IPS-15b (cell line): ENCODE measurements at regions not wholly inside any gene's neighbourhood (a gene's known extent, or its start where the extent isn't known, plus 50 kb on each side); places are given as distances from the start of the nearest gene placed in this dataset.
"Not testable (repeated sequence)": the region's sequence is repeated elsewhere in the genome, so short reads cannot be mapped to it uniquely, and the experiment has no call there.

ENCODE experiments used
- H3K27me3 ChIP-seq: one replicate; pipeline ENCODE4 v1.6.1; 2013; ENCODE audit warnings: low read length; ENCODE audit not compliant: control insufficient read depth, insufficient read depth
- H3K36me3 ChIP-seq: one replicate; pipeline ENCODE4 v1.6.1; 2013; ENCODE audit warnings: low read length; ENCODE audit not compliant: control insufficient read depth, insufficient read depth
- H3K4me1 ChIP-seq: one replicate; pipeline ENCODE4 v1.6.1; 2013; ENCODE audit warnings: mild to moderate bottlenecking, low read length; ENCODE audit not compliant: control insufficient read depth, insufficient read depth
- H3K4me3 ChIP-seq: one replicate; pipeline ENCODE4 v1.5.1; 2013; ENCODE audit warnings: low read depth, low read length
- H3K9ac ChIP-seq: one replicate; pipeline ENCODE4 v1.6.1; 2013; ENCODE audit warnings: low read depth, mild to moderate bottlenecking, low read length
- H3K9me3 ChIP-seq: one replicate; pipeline ENCODE4 v1.6.1; 2013; ENCODE audit warnings: mild to moderate bottlenecking, low read length; ENCODE audit not compliant: control insufficient read depth, insufficient read depth

GRCh38 chr1:238379446-238379845 is 488.7 kb upstream of the ZP4 start:
- not testable (repeated sequence) for H3K9me3 ChIP-seq, H3K9ac ChIP-seq, H3K4me3 ChIP-seq, H3K36me3 ChIP-seq, H3K27me3 ChIP-seq
- H3K4me1 ChIP-seq: peaks cover 14% of the 10 kb centered on the region

GRCh38 chr1:238377280-238377919 is 486.7 kb upstream of the ZP4 start:
- H3K4me1 ChIP-seq: peaks cover 14% of the 10 kb centered on the region
- H3K4me3 ChIP-seq: no peak overlapping the region
- H3K9ac ChIP-seq: no peak overlapping the region
- no peaks in the 10 kb centered on the region for H3K9me3 ChIP-seq
- H3K27me3 ChIP-seq: no peaks in the 10 kb centered on the region
- H3K36me3 ChIP-seq: no peaks in the 10 kb centered on the region

- H3K9me3 ChIP-seq: no peaks in the 10 kb centered on the region
- no peak overlapping the region for H3K4me3 ChIP-seq
- no peaks in the 10 kb centered on the region for H3K36me3 ChIP-seq
- H3K27me3 ChIP-seq: no peaks in the 10 kb centered on the region
- no peak overlapping the region for H3K9ac ChIP-seq
- H3K4me1 ChIP-seq: no peaks in the 10 kb centered on the region
Measured at GRCh38 chr1:238370599-238370998, 479.9 kb upstream of the ZP4 start.

DNA sequence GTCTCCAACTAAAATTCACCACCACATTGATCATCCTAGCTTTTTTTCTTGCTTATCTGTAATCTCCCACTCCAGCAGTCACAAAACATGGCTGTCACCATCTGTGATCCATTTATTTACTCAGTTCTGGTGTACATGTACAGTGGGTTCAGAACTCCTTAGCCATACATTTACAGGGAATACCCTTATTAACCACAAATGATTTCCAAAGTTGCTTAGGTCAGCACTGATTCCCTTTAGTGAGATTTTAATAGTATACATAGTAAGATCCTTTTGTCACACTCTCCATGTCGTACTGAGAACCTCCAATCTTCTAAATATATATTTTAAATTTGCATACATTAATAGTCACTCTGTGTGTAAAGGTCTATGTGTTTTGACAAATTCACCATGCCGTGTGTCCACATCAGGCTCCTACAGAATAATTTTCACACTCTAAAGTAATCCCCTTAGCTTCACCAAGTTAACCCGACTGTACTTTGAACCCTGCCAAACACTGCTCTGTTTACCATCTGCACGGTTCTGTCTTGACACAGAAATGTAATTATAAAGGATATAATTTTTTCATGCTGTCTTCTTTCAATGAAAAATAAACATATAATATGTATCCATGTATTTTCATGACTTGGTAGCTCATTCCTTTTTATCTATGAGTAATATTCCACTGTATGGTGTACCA is 473.6 kb upstream of the ZP4 start:
- Histone ChIP-seq H3K4me1 (no peaks in the 10 kb centered on the region), H3K4me3 (no peak overlapping the region), H3K36me3 (no peaks in the 10 kb centered on the region), H3K9me3 (no peaks in the 10 kb centered on the region), H3K27me3 (no peaks in the 10 kb centered on the region), H3K9ac (no peak overlapping the region)

DNA sequence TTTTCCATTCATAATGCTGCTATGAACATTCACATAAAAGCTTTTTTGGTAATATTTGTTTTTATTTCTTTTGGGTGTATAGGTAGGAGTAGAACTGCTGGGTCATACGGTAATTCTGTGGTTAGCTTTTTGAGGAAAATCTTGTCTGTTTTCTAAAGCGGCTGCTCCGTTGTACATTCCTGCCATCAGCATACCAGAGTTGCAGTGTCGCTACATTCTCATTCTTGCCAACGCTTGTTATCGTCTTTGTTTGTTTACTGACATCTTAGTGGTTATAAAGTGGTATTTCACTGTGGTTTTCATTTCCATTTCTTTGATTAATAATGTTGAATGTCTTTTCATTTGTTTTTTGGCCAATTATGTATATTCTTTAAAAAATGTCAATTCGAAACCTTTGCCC is 469.8 kb upstream of the ZP4 start:
- Histone ChIP-seq H3K4me1 (no peaks in the 10 kb centered on the region), H3K36me3 (no peaks in the 10 kb centered on the region), H3K27me3 (no peaks in the 10 kb centered on the region), H3K9ac (no peak overlapping the region), H3K9me3 (no peaks in the 10 kb centered on the region), H3K4me3 (no peak overlapping the region)

DNA sequence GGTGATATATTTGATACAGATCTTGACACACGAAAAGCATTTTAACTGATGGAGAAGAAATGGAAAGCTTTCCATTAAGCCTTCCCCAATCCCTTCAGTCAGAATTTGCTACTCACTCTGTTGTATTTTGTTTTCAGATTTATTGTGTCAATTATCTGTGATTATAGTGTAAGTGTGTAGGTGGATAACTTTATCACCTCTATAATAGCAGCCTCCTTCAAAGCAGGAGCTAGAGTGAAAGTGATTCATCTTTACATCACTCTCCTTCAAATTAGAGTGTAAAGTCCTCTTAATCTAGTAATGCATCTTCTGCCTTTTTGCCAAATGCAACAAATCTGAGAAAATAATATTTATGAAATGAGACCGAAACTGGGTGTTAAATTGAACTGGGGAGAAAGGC is 459.7 kb upstream of the ZP4 start:
- H3K9ac ChIP-seq: no peak overlapping the region
- H3K9me3 ChIP-seq: no peaks in the 10 kb centered on the region
- H3K27me3 ChIP-seq: no peaks in the 10 kb centered on the region
- H3K4me1 ChIP-seq: no peaks in the 10 kb centered on the region
- H3K4me3 ChIP-seq: no peak overlapping the region
- H3K36me3 ChIP-seq: no peaks in the 10 kb centered on the region

DNA sequence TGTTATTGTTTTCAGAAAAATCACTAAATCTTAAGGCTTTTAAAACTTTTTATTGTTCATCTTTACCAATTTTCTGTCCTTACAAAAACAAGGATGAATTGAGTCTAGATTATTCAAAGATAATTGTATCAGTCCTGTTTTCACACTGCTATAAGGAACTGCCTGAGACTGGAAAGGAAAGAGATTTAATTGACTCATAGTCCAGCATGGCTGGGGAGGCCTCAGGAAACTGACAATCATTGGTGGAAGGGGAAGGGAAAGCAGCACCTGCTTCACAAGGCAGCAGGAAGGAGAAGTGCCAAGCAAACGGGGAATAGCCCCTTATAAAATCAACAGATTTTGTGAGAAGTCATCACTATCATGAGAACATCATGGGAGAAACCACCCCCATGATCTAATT is 455.6 kb upstream of the ZP4 start:
- Histone ChIP-seq H3K36me3 (no peaks in the 10 kb centered on the region), H3K4me3 (no peak overlapping the region), H3K9ac (no peak overlapping the region), H3K4me1 (no peaks in the 10 kb centered on the region), H3K9me3 (no peaks in the 10 kb centered on the region), H3K27me3 (no peaks in the 10 kb centered on the region)

DNA sequence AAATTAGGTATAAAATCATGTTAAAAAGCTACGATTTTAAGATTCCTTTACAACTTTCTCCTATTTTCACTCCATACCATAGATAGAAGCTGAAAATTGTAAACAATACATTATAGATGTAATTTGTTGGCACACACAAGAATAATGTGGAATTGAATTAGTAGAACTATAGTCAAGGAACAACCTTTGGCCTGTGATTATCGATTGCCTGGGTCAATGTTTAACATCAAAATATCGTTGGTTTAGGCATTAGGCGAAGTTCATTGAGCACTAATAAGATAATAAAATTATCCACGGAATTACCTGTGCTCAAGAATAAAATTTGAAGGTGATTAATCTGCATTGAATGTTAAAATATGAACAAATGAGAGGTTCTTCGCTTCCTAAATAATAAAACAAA is 455.1 kb upstream of the ZP4 start:
- Histone ChIP-seq H3K9ac (no peak overlapping the region), H3K4me3 (no peak overlapping the region), H3K27me3 (no peaks in the 10 kb centered on the region), H3K9me3 (no peaks in the 10 kb centered on the region), H3K36me3 (no peaks in the 10 kb centered on the region), H3K4me1 (no peaks in the 10 kb centered on the region)

DNA sequence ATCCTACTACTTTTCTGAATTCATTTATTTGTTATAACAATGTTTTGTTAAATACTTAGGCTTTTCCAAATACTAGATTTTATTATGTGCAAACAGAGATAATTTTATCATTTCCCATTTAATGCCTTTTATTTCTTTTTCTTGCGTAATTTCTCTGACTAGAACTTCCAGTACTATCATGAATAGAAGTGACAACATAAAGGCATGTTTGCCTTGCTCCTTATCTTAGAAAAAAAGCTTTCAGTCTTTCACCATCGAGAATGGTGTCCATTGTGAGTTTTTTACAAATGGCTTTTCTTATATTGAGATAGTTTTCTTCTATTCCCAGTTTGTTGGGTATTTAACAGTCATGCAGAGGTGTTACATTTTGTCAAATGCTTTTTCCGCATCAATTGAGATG is 453.1 kb upstream of the ZP4 start:
- Histone ChIP-seq H3K27me3 (no peaks in the 10 kb centered on the region), H3K9ac (no peak overlapping the region), H3K4me3 (no peak overlapping the region), H3K4me1 (no peaks in the 10 kb centered on the region), H3K36me3 (no peaks in the 10 kb centered on the region), H3K9me3 (no peaks in the 10 kb centered on the region)

DNA sequence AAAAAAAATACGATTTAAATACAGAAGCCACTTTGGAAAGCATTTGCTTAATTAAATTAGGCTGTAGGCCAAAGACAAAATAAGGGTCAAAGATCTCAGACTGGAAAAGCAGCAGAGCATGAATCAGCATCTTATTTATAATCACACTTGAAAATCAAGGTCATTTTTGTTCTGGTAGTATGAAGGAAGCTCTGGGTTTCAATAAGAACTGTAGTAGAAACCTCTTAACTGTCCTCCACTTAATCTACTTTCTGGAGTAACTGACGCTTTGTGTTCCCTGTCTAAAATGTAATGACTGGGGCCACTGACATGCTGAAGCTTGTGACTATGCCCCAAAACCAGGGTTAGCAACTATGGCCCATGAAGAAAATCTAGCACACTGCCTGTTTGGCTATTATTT is 450.7 kb upstream of the ZP4 start:
- Histone ChIP-seq H3K9me3 (no peaks in the 10 kb centered on the region), H3K27me3 (no peaks in the 10 kb centered on the region), H3K4me3 (no peak overlapping the region), H3K36me3 (no peaks in the 10 kb centered on the region), H3K4me1 (no peaks in the 10 kb centered on the region), H3K9ac (no peak overlapping the region)

DNA sequence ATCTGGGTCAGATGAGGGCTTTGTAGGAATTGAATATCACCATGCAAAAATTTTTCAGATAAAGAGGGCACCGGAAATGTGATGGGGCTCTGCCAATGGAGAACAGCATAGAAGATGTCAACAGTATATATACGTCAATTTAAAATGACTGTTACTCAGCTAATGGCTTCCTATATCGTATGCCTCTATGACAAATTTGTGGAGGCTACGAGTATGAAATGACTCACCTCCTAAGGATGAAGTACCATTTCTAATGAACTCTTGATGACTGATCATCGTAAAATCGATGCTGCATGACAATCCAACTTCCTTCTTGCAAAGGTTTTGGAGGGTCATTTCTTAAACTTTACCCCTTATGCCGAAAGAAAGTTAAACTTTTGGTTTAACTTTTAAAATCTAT is 450.3 kb upstream of the ZP4 start:
- Histone ChIP-seq H3K36me3 (no peaks in the 10 kb centered on the region), H3K4me1 (no peaks in the 10 kb centered on the region), H3K4me3 (no peak overlapping the region), H3K9me3 (no peaks in the 10 kb centered on the region), H3K9ac (no peak overlapping the region), H3K27me3 (no peaks in the 10 kb centered on the region)

- H3K4me3 ChIP-seq: no peak overlapping the region
- H3K36me3 ChIP-seq: no peaks in the 10 kb centered on the region
- H3K9me3 ChIP-seq: no peaks in the 10 kb centered on the region
Measured at GRCh38 chr1:238336531-238336930, 445.8 kb upstream of the ZP4 start.

More at GRCh38 chr1:238336531-238336930, 445.8 kb upstream of the ZP4 start:
- no peaks in the 10 kb centered on the region for H3K4me1 ChIP-seq
- H3K27me3 ChIP-seq: no peaks in the 10 kb centered on the region
- no peak overlapping the region for H3K9ac ChIP-seq
